ENCODE measurements at regions not wholly inside any gene's neighbourhood (a gene's known extent, or its start where the extent isn't known, plus 50 kb on each side); places are given as distances from the start of the nearest gene placed in this dataset.

DNA sequence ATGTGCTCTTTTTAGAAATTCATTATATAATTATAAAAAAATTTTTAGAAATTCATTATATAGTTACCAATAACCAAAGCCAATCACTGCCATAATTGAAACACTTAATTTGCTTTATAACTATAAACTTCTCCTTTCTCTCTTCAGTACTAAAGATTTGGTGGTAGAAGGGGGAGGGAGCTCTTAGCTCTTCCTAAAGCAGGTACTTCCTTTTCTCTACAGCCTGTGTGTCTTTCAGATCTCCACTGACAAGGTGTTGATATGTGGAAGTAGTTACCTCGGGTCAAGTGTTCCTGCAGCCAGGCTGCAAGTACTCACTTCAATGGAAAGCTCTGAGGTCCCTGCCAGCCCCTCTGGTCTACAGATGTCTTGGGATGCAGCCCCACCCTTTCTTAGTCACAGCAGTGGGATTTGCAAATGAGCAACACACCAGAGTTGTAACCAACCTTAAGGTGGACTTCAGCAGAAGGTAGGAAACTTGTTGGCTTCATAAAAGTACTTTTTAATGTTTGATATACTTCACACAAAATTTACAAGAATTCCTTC, 690.0 kb downstream of the ARHGAP15 start:
- TF ChIP-seq, protein P1, sequence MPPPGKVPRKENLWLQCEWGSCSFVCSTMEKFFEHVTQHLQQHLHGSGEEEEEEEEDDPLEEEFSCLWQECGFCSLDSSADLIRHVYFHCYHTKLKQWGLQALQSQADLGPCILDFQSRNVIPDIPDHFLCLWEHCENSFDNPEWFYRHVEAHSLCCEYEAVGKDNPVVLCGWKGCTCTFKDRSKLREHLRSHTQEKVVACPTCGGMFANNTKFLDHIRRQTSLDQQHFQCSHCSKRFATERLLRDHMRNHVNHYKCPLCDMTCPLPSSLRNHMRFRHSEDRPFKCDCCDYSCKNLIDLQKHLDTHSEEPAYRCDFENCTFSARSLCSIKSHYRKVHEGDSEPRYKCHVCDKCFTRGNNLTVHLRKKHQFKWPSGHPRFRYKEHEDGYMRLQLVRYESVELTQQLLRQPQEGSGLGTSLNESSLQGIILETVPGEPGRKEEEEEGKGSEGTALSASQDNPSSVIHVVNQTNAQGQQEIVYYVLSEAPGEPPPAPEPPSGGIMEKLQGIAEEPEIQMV (tag; conservative IDR thresholded peaks at IDR 0.05; ENCODE audit: low read depth): no peak
- TF ChIP-seq HDAC6 (IDR thresholded peaks at IDR 0.05; ENCODE audit: low read depth, low read length): no peak
- TF ChIP-seq, protein P2, sequence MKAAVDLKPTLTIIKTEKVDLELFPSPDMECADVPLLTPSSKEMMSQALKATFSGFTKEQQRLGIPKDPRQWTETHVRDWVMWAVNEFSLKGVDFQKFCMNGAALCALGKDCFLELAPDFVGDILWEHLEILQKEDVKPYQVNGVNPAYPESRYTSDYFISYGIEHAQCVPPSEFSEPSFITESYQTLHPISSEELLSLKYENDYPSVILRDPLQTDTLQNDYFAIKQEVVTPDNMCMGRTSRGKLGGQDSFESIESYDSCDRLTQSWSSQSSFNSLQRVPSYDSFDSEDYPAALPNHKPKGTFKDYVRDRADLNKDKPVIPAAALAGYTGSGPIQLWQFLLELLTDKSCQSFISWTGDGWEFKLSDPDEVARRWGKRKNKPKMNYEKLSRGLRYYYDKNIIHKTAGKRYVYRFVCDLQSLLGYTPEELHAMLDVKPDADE (conservative IDR thresholded peaks at IDR 0.05; ENCODE audit: control insufficient read depth, low read depth, low read length): no peak
- TF ChIP-seq, protein P3, sequence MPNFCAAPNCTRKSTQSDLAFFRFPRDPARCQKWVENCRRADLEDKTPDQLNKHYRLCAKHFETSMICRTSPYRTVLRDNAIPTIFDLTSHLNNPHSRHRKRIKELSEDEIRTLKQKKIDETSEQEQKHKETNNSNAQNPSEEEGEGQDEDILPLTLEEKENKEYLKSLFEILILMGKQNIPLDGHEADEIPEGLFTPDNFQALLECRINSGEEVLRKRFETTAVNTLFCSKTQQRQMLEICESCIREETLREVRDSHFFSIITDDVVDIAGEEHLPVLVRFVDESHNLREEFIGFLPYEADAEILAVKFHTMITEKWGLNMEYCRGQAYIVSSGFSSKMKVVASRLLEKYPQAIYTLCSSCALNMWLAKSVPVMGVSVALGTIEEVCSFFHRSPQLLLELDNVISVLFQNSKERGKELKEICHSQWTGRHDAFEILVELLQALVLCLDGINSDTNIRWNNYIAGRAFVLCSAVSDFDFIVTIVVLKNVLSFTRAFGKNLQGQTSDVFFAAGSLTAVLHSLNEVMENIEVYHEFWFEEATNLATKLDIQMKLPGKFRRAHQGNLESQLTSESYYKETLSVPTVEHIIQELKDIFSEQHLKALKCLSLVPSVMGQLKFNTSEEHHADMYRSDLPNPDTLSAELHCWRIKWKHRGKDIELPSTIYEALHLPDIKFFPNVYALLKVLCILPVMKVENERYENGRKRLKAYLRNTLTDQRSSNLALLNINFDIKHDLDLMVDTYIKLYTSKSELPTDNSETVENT (CRISPR knock-in tag; IDR thresholded peaks at IDR 0.05): no peak
- TF ChIP-seq, protein P4, sequence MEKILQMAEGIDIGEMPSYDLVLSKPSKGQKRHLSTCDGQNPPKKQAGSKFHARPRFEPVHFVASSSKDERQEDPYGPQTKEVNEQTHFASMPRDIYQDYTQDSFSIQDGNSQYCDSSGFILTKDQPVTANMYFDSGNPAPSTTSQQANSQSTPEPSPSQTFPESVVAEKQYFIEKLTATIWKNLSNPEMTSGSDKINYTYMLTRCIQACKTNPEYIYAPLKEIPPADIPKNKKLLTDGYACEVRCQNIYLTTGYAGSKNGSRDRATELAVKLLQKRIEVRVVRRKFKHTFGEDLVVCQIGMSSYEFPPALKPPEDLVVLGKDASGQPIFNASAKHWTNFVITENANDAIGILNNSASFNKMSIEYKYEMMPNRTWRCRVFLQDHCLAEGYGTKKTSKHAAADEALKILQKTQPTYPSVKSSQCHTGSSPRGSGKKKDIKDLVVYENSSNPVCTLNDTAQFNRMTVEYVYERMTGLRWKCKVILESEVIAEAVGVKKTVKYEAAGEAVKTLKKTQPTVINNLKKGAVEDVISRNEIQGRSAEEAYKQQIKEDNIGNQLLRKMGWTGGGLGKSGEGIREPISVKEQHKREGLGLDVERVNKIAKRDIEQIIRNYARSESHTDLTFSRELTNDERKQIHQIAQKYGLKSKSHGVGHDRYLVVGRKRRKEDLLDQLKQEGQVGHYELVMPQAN (IDR thresholded peaks at IDR 0.05; ENCODE audit: borderline replicate concordance): no peak
- TF ChIP-seq NCOA2 (IDR thresholded peaks at IDR 0.05; ENCODE audit: partially characterized antibody in 2 of 2): no peak
- TF ChIP-seq PCBP1 (IDR thresholded peaks at IDR 0.05; ENCODE audit: low read depth, low read length, poor library complexity, severe bottlenecking): no peak
